ENCODE measurements at regions not wholly inside any gene's neighbourhood (a gene's known extent, or its start where the extent isn't known, plus 50 kb on each side); places are given as distances from the start of the nearest gene placed in this dataset.

GRCh38 chr4:13994016-13994415 lies 366.5 kb upstream of the BOD1L1 start:
- TF ChIP-seq, protein P1, sequence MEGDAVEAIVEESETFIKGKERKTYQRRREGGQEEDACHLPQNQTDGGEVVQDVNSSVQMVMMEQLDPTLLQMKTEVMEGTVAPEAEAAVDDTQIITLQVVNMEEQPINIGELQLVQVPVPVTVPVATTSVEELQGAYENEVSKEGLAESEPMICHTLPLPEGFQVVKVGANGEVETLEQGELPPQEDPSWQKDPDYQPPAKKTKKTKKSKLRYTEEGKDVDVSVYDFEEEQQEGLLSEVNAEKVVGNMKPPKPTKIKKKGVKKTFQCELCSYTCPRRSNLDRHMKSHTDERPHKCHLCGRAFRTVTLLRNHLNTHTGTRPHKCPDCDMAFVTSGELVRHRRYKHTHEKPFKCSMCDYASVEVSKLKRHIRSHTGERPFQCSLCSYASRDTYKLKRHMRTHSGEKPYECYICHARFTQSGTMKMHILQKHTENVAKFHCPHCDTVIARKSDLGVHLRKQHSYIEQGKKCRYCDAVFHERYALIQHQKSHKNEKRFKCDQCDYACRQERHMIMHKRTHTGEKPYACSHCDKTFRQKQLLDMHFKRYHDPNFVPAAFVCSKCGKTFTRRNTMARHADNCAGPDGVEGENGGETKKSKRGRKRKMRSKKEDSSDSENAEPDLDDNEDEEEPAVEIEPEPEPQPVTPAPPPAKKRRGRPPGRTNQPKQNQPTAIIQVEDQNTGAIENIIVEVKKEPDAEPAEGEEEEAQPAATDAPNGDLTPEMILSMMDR (IDR thresholded peaks at IDR 0.05) = no peak
- TF ChIP-seq POLR2A (IDR thresholded peaks at IDR 0.05) (no peak), POLR2AphosphoS5 (IDR thresholded peaks at IDR 0.05) (no peak)
